ENCODE measurements at regions not wholly inside any gene's neighbourhood (a gene's known extent, or its start where the extent isn't known, plus 50 kb on each side); places are given as distances from the start of the nearest gene placed in this dataset.

DNA sequence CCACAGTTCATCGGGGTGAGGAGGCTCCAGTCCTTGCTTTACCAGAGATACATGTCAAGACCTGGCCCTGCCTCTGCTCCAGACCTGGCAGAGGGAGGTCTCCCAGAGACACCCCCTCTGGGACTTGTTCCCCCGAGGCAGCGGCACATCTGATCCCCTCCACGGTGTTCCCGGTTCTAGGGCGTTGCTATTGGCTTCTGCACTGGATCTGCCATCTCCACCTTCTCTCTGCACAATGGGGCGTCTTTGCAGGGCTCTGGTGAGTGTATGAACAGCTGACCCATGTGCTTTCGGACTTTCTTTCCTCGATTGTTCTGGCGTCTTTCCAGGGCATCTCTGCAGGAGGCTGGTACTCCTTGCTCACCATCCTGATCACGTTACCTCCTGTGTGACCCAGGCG is 930.4 kb downstream of the TBC1D22A start:
- in situ Hi-C loops (cut with MboI; ENCODE audit: low sequenced_read_pairs): no loop called here

DNA sequence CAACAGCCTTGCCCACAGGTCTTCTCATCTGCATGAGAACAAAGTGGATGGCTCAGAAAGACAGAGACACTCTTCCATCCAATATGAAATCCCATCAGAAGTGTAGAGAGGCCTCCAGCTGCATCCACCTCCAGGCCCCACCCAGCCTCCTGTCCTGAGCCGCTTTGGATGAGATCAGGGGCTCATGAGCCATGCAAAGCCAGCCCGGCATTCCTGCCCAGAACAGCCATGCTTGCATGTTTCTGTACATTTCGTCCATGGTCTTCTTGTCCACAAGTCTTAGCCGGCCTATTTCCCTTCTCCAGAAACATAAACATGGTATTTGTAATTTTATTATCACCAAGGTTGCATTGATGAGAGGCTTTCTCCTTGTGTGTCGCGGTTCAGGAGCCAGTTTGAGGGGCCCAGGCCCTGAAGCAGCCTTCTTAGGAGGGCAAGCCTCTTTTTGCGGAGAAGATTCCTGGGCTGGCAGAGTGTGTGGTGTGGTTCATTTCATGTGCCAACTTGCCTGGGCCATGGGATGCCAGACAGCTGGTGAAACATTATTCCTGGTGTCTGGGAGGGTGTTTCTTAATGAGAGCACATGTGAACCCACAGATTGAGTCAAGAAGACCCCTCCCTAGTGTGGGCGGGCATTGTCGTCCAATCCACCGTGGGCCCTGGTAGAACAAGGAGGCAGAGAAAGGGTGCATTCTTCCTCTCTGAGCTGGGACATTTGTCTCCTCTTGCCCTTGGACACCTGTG is 928.9 kb downstream of the TBC1D22A start:
- in situ Hi-C loops (cut with MboI; ENCODE audit: low sequenced_read_pairs): no loop called here

DNA sequence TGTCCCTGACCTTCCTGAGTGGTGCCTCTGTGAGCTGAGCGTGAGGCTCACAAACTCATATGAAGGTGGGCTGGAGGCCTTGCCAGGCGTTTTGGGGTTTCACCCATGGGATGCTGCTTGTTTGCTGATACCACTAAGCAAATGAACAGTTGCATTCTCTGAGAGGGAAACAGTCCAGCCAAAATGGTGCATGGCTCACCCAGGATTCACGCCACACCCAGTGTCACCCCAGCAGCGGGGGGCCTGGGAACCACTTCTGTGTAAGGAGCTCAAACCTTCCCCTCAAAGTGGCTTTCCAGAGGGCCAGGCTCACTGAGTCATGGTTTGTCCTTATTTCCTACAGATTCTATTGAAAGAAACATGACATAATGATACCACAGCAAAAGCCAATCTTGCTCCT is 928.1 kb downstream of the TBC1D22A start:
- in situ Hi-C loops (cut with MboI; ENCODE audit: low sequenced_read_pairs): no loop called here

DNA sequence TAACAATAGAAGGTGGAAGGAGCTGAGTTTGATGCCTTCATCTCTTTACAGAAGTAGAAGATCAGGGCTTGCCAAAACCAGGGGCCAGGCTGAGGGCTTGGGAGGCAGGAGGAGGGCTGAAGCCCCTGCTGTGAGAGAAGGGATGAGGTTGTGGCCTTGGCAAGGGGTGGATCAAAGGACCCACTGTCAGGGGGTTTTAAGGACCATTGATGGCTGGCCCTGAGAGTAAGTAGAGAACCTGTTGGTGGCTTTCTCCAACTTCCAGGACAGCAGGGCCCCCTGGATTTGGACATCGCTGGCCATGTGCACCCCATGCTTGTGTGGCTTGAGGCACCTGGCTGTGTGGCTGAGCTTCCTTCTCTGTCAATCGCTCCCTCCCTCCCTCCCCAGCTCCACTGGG is 927.7 kb downstream of the TBC1D22A start:
- in situ Hi-C loops (cut with MboI; ENCODE audit: low sequenced_read_pairs): no loop called here

DNA sequence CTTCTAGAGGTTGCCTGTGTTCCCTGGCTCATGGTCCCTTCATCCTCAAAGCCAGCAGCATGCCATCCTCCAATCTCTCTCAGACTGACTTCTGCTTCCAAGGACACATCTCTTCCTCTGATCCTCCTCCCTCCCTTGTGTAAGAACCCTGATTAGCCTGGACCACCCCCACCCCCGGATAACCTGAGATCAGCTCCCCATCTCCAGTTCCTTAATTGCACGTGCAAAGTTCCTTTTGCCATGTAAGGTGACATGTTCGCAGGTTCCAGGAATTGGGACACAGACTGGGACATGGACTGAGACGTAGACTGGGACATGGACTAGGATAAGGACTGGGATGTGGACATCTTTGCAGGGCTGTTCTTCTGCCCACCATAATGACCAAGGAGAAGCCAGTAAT is 925.3 kb downstream of the TBC1D22A start:
- in situ Hi-C loops (cut with MboI; ENCODE audit: low sequenced_read_pairs): no loop called here

DNA sequence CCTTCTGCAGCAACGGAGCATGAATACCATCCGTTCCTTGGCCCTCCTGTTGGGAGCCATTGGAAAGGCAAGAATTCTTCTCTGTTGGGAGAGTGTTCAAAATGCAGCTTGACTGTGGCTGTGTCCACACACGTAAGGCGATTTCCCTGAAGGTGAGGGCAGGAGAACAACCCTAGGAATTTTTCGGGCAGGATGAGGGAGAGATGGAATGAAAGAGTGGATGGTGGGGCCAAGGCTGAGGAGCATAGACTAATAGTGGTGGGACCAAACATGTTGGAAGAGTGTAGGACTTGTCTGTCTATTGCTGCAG is 924.9 kb downstream of the TBC1D22A start:
- in situ Hi-C loops (cut with MboI; ENCODE audit: low sequenced_read_pairs): no loop called here

DNA sequence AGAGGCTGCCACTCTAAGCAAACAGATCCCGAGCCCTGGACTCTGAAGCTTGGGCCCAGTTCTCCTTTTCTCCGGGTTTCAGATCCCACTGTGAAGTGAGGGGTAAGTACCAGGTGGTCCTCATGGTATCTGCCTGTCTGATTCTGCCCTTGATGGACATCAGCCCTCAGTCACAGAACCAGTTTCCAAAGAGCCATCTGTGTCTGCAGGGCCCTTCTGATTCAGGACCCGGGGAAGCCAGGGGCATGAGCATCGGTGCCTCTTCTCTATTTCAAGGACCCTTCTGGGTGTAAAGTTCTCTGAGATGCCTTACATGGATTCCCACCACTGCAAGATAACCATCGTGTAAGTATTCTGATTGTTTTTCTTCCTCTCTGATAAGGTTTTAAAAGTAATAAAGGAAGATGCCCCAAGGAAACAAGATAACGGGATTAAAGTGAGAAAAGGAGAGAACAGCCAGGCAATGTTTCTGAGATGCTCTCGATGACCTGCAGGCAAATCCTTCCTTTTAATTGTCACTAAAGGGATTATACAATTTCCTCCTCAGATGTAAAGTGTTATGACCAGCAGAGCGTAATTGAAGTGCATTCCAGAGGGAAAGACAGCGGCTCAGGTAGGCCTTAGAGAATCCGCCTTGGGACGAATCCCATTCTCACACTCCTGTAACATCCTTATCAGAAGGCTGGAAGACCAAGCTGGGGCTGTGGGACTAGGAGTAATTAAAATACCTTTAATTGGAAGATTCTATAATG is 924.3 kb downstream of the TBC1D22A start:
- in situ Hi-C loops (cut with MboI; ENCODE audit: low sequenced_read_pairs): no loop called here

DNA sequence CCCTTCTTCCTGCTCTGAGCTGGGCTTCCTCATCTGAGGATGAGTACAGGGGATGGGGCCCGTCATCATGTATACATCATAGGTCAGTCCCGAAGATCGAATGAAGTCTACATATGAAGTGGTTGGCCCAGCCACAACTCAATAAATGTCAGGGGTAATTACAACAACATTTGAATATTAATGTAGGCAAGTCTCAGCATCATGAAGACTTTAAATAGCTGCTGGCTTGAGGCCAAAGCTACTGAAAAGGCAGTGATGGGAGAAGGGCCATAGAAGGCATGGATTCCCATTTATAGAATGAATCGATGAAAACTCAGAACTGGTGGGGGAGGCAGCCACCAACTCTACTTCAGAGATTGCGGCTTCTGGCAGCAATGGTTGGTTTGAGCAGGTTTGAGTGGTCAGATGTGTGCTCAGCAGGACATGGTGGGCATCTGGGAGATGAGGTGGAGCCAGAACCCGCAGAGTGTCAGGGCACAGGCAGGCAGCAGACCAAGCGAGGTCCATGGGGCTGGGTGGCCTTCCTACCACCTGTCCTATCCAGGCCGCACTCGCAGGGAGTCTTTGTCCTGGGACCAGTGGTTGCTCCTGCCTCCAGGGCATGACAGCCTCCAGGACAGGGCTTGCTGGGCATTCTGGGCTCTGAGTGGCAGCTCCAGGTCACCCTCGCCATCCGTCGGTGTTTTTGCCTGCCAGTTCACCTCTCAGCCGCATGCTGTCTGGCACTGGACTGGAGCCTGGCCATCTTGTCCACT is 919.1 kb downstream of the TBC1D22A start:
- in situ Hi-C loops (cut with MboI; ENCODE audit: low sequenced_read_pairs): no loop called here

DNA sequence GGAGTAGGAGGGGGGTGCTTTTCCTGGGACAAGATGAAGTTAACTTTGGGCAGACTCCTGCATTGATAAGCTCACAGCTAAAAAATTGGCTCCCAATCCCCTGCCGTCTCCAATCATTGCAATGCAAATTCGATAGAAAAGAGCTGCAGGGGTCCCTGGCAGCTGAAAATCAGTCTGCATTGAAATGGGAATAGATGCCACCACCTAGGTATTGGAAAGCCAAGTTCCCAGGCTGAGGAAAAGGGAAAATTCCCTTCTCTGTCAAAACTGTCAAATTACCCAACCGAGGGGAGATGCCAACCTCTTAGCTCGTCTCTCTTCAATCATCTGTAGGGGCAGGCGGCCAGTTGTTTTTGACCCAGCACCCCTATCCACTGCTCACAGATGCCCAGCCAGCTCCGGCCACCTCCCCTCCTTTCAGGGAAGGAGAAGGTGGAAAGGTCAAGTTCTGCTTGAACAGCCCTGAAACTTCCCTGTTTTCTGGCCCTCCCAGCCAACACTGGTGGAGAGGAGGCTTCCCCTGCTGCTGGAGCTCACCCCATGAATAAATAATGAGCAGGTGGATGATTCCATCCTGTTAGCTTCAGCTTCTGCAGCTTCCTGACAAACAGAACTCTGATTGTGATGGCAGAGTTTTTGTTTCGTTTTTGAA is 916.3 kb downstream of the TBC1D22A start:
- in situ Hi-C loops (cut with MboI; ENCODE audit: low sequenced_read_pairs): no loop called here

DNA sequence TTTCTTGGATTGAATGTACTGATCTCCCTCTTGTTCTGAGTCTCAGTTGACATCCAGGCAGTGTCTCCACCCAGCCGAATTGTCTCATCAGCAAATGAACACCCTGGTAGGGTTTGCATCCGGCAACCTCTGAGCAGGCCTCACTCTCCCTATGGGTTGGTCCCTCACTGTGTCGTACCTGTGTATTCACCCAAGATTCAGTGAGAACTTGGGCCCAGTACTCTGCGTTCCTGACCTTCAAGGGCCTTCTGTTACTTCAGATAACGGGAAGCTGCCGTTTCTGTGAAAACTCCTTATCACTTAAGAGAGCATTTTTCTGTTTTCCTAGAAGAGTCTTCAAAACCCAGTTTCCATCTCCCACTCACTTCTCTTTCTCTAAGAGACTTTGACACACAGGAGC is 915.6 kb downstream of the TBC1D22A start:
- in situ Hi-C loops (cut with MboI; ENCODE audit: low sequenced_read_pairs): no loop called here

DNA sequence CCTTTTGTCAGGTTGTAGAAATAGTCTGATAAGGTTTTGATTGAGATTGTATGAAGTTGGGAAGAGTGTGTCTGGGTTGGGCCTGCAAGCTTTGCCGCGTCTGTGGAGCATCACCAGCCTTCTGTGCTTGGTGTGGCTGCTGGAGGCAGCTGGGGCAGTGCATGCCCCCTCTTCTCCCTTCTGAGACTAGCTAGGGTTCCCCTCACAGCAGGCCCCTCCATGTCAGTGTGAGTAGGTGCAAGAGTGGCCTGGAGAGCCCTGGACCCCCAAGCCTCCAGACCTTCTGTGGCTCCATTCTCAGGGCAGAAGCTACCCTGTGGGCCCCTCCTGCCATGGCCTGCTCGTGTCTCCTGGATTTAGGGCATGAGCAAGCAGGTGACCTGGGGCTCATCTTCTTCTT is 914.2 kb downstream of the TBC1D22A start:
- in situ Hi-C loops (cut with MboI; ENCODE audit: low sequenced_read_pairs): no loop called here

DNA sequence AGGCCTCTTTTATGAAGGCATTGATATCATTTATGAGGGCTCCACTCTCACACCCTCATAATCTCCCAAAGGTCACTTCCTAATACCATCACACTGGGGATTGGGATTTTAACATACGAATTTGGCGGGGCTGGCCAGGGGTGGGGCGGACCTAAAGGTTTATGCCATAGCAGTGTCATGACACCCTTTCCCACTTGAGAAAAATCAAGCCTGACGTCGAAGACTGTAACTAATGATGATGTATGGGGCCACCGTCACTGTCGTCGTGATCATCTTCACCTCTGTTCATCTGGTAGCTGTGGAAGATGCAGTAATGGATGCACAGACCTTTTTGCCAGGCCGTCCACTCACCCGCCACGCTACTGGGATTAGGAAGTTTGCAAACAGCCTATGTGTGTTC is 912.1 kb downstream of the TBC1D22A start:
- in situ Hi-C loops (cut with MboI; ENCODE audit: low sequenced_read_pairs): no loop called here

DNA sequence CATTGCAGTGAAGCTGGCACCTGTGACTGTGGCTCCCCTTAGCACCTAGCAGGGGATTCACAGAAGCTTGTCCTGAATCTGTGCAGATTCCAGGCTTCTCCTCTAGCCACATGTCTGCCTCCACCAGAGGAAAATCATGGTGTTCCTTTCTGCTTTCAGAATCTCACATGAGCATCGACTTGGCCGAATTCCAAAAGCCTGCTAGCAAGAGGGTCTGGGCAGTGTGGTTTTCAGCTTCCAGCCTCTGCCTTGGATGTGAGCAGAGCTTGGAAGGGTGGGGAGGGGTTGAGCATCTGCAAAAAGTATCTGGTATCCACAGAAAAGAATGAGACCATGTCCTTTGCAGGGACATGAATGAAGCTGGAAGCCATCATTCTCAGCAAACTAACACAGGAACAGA is 911.1 kb downstream of the TBC1D22A start:
- in situ Hi-C loops (cut with MboI; ENCODE audit: low sequenced_read_pairs): no loop called here

DNA sequence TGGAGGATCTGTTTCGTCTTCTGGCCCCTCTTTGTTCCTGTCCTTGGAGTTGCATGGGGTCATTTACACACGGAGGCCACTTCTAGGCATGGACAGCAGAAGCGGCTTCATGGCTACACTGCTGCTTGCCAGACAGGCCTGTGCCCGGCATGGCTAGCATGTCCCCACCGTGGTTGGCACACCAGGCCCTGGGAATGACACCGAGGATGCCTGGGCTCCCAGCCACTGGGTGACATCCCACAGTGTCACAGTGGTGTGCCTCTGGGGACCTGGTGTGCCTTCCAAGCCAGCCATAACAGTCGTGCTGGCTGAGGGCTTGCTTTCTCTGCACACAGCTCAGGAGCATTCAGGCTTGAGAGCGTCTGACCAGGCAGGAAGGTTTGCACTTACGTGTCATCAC is 910.1 kb downstream of the TBC1D22A start:
- in situ Hi-C loops (cut with MboI; ENCODE audit: low sequenced_read_pairs): no loop called here

DNA sequence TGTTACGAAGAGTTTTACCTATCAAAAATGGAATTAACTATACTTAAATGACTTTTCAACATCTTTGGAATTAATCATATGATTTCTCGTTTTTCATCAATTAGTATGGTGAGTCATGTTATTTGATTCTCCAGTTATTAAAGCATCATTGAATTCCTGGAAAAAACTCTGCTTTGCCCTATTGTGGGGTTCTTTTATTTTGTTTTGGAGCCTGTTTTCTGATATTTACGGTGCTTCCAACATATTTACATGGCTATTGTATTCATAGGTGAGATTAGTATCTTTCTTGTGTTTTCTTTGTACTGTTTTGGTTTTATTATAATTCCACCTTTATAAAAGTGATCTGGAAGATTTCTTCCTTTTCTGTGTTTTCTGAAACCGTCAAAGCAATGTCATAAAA is 902.7 kb downstream of the TBC1D22A start:
- in situ Hi-C loops (cut with MboI; ENCODE audit: low sequenced_read_pairs): no loop called here

DNA sequence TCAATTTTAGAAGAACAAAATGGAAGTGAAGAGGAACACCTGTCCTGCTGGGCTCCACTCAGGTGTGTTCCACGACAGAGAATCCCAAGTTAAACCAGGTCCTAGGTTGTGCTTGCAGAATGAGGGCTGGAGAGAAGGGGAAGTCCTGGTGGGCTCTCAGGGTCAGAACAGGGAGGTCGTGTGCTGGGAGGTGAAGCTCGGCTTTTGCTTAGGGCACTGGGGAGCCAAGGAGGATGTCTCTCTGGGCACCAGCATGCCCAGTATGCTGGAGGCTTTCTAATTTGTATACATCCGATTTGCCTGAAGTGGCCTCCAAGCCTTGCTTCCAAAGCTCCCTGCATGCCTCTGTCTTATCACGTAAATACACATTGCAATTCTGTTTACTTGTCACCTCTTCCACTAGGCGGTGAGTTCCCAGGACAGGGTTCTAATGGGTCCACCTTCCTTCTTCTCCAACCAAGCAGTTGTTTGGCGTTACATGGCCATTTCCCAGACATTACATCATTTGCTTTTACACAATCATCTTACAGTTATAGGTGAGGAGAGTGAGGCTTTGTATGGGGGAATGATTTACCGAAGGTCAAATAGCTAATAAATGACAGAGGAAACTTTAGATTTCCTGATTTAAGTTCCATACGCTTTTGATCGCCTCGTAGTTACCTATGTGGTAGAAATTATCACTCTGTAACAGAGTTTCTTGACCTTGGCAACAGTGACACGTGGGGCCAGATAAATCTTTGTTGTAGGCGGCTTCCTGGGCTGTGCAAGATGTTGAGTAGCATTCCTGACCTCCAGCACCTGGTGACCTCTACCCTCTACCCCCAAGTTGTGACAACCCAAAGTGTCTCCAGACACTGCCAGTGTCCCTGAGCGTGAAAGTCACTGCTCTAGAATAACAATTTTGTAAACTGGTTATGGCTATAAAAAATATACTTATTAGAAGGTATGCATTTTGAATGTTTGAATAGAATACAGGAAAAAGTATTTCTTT is 901.5 kb downstream of the TBC1D22A start:
- in situ Hi-C loops (cut with MboI; ENCODE audit: low sequenced_read_pairs): no loop called here

DNA sequence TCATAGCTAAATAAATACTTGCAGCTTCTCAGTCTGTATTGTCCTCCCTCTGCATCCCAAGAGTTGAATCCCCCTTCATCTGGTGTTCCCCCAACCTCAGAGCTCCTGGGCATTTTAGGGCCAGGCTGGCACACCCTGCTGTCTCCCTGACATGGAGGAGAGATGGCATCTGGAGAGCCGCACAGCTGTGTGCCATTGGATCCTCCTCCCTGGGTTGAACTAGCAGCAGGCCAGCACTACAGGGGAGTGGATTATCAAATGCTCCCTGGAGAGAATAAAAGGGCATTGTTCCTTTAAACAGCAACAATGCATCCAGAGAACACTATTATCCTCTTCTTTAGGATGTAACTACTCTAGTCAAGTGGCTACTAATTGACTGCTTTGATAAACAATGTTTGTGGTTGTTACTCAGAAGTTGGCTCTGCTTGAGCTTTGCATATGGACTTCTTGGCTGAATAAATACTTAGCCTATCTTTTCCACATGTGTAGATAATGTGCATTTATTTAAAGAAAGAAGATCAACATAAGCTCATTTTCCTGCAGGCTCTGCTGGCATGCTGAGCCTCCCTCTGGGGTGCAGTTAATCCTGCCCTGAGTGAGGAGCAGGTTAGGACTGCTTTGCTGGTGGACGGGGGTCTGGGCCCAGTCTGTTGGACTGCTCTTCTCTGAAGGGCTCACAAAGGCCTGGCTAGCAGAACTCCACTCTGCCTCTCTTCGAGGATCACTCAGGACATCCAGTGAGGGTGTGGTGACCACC is 897.2 kb downstream of the TBC1D22A start:
- in situ Hi-C loops (cut with MboI; ENCODE audit: low sequenced_read_pairs): no loop called here

DNA sequence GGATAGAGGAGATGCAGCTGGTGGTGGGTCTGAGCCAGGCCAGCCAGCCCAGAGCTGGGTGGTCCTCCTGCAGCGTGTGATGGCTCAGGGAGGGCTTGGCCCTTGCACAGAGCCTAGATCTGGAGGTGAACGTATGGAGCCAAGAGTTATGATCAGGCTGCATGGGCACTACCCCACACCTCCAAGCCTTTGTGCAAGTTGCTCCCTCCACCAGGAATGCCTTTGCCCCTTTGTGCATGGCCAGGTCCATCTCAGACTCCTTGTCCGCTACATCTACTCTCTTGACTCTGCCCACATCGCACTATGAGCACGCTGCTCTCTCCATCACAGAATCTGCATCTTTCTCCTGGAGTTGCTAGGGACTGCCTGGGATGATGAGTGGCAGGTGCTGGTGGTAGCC is 895.7 kb downstream of the TBC1D22A start:
- in situ Hi-C loops (cut with MboI; ENCODE audit: low sequenced_read_pairs): no loop called here

DNA sequence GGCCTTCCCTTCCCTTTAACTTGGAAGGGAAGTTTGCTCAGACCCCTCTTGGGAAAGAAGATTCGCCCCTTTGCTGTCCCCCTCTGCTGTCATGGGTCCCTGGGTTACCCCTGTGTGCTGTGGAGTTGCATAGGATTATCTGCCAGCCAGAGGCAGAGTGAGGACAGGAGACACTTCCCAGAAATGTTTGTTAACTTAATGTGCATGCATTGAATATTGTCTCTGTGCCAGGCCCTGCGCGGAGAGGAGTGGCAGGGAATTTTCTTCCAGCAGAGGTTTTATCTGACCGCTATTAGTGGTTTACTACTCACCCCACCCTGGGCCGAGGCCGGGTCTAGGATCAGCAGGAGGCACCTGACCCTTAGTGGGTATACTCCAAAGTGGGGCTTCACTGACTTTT is 894.8 kb downstream of the TBC1D22A start:
- in situ Hi-C loops (cut with MboI; ENCODE audit: low sequenced_read_pairs): no loop called here

DNA sequence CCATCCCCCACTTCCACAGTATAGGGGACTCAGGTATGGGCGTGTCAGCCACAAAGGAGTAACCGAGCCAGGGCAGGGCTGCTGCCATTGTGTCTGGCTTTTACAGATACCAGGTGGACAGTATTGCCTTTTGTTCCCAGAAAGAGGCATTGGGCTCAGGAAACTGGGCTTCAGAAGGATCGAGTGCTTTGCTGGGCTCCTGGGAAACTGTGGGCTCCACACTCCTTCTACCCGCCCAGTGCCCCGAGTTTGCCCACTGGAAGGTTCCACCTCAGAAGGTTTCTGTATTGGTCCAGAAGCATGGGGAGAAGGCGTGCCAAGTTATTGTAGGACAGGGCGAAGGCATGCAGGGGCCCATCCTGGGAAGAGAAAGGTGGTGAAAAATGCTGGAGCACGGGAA is 894.4 kb downstream of the TBC1D22A start:
- in situ Hi-C loops (cut with MboI; ENCODE audit: low sequenced_read_pairs): no loop called here
